HG02943 (cell line): ENCODE measurements at regions not wholly inside any gene's neighbourhood (a gene's known extent, or its start where the extent isn't known, plus 50 kb on each side); places are given as distances from the start of the nearest gene placed in this dataset.
"Not testable (repeated sequence)": the region's sequence is repeated elsewhere in the genome, so short reads cannot be mapped to it uniquely, and the experiment has no call there.

Experiments
- ATAC-seq: cut with Tn5 transposase; IDR thresholded peaks from one replicate; pipeline ENCODE4 v1.9.1; 2021; ENCODE audit warnings: mild to moderate bottlenecking, low read depth, moderate library complexity; ENCODE audit not compliant: unreplicated experiment

GRCh38 chr1:143845193-143845592 is 126.6 kb downstream of the FAM72C start:
- not testable (repeated sequence) for ATAC-seq

GRCh38 chr1:143842058-143842457 is 129.7 kb downstream of the FAM72C start:
- ATAC-seq: not testable (repeated sequence)

GRCh38 chr1:143839182-143839581 is 132.6 kb downstream of the FAM72C start:
- not testable (repeated sequence) for ATAC-seq

GRCh38 chr1:143838598-143838929 is 133.2 kb downstream of the FAM72C start:
- ATAC-seq: not testable (repeated sequence)

GRCh38 chr1:143837924-143838597 is 133.7 kb downstream of the FAM72C start:
- not testable (repeated sequence) for ATAC-seq

- not testable (repeated sequence) for ATAC-seq
Observed at GRCh38 chr1:143833376-143833775, 138.4 kb downstream of the FAM72C start.

GRCh38 chr1:143832379-143832716 is 139.4 kb downstream of the FAM72C start:
- not testable (repeated sequence) for ATAC-seq

- not testable (repeated sequence) for ATAC-seq
Observed at GRCh38 chr1:143831479-143832378, 140.1 kb downstream of the FAM72C start.

GRCh38 chr1:143826162-143826561 is 145.6 kb downstream of the FAM72C start:
- ATAC-seq: not testable (repeated sequence)

- ATAC-seq: not testable (repeated sequence)
Observed at GRCh38 chr1:143824266-143824665, 147.5 kb downstream of the FAM72C start.

GRCh38 chr1:143820058-143820457 is 151.7 kb downstream of the FAM72C start:
- not testable (repeated sequence) for ATAC-seq

GRCh38 chr1:143816369-143816768 is 155.4 kb downstream of the FAM72C start:
- not testable (repeated sequence) for ATAC-seq

GRCh38 chr1:143805374-143805773 is 166.4 kb downstream of the FAM72C start:
- ATAC-seq: not testable (repeated sequence)

- ATAC-seq: not testable (repeated sequence)
Observed at GRCh38 chr1:143804707-143805356, 167.0 kb downstream of the FAM72C start.

- not testable (repeated sequence) for ATAC-seq
Observed at GRCh38 chr1:143803927-143804411, 167.8 kb downstream of the FAM72C start.

- ATAC-seq: not testable (repeated sequence)
Observed at GRCh38 chr1:143803095-143803494, 168.7 kb downstream of the FAM72C start.

GRCh38 chr1:143799568-143800187 is 172.1 kb downstream of the FAM72C start:
- not testable (repeated sequence) for ATAC-seq

GRCh38 chr1:143796369-143796768 is 175.4 kb downstream of the FAM72C start:
- ATAC-seq: not testable (repeated sequence)

GRCh38 chr1:143792047-143792937 is 179.5 kb downstream of the FAM72C start:
- ATAC-seq: not testable (repeated sequence)
